Keratinocyte (primary cell): ENCODE measurements at regions not wholly inside any gene's neighbourhood (a gene's known extent, or its start where the extent isn't known, plus 50 kb on each side); places are given as distances from the start of the nearest gene placed in this dataset.

ENCODE experiments used
- CTCF ChIP-seq, 3 experiments: IDR thresholded peaks in 1 of 3; conservative IDR thresholded peaks in 1 of 3; optimal IDR thresholded peaks in 1 of 3; 2 replicates in 2 of 3; 3 replicates in 1 of 3; pipeline versions ENCODE3 to v1.5.1; 2011; ENCODE audit warnings: low read length in 3 of 3, mild to moderate bottlenecking in 3 of 3, moderate library complexity in 2 of 3, control low read depth in 1 of 3, inconsistent platforms in 1 of 3; ENCODE audit not compliant: insufficient read depth in 2 of 3; ENCODE audit errors: extremely low read depth in 1 of 3
- EZH2 ChIP-seq: IDR thresholded peaks from one replicate; pipeline ENCODE4 v1.6.1; 2012; ENCODE audit warnings: inconsistent platforms, mild to moderate bottlenecking, low read length, moderate library complexity

GRCh38 chr6:63502156-63502555 is 70.1 kb upstream of the LOC128125822 start:
- no peak for TF ChIP-seq CTCF (optimal IDR thresholded peaks at IDR 0.05 in 1 of 3, IDR thresholded peaks at IDR 0.05 in 1 of 3, conservative IDR thresholded peaks at IDR 0.05 in 1 of 3; ENCODE audit: extremely low read depth in 1 of 3, insufficient read depth in 2 of 3, low read length in 3 of 3)
- TF ChIP-seq EZH2 = no peak
